ENCODE measurements at regions not wholly inside any gene's neighbourhood (a gene's known extent, or its start where the extent isn't known, plus 50 kb on each side); places are given as distances from the start of the nearest gene placed in this dataset.

- TF ChIP-seq CTCF (IDR thresholded peaks at IDR 0.05): no peak
- TF ChIP-seq EP300 (IDR thresholded peaks at IDR 0.05; ENCODE audit: low read depth): no peak
- TF ChIP-seq POLR2AphosphoS5 (IDR thresholded peaks at IDR 0.05): no peak
These were observed 80.4 kb upstream of the SALL3 start for GRCh38 chr18:78899241-78899640.
